Mammary epithelial cell (primary cell): ENCODE measurements at regions not wholly inside any gene's neighbourhood (a gene's known extent, or its start where the extent isn't known, plus 50 kb on each side); places are given as distances from the start of the nearest gene placed in this dataset.

Experiments
- EZH2 ChIP-seq: IDR thresholded peaks from 2 replicates; pipeline ENCODE4 v1.6.1; 2012; ENCODE audit warnings: low read length, inconsistent platforms, borderline replicate concordance
- TF ChIP-seq, protein P1 (sequence below), 2 donors: IDR thresholded peaks in 1 of 2; conservative IDR thresholded peaks in 1 of 2; 2 replicates each; pipeline ENCODE4 v1.5.1; 2011 to 2012; ENCODE audit warnings: inconsistent platforms in 2 of 2, low read length in 2 of 2, mild to moderate bottlenecking in 2 of 2, control low read depth in 1 of 2, low read depth in 1 of 2; ENCODE audit not compliant: insufficient read depth in 1 of 2; ENCODE audit errors: extremely low read depth in 1 of 2

DNA sequence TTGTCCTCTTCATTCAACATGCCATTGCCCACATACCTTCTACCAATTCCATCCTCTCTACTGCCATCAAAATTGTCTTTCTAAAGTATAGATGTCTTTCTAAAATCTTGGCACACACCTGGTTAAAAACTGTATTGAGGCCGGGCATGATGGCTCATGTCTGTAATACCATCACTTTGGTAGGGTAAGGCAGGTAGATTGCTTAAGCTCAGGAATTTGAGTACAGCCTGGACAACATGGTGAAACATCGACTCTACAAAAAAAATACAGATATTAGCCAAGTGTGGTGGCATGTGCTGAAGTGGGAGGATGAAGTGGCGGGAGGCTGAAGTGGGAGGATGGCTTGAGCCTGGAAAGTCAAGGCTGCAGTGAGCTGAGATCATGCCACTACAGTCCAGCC, 412.1 kb downstream of the TMEM38B start:
- TF ChIP-seq, protein P1, sequence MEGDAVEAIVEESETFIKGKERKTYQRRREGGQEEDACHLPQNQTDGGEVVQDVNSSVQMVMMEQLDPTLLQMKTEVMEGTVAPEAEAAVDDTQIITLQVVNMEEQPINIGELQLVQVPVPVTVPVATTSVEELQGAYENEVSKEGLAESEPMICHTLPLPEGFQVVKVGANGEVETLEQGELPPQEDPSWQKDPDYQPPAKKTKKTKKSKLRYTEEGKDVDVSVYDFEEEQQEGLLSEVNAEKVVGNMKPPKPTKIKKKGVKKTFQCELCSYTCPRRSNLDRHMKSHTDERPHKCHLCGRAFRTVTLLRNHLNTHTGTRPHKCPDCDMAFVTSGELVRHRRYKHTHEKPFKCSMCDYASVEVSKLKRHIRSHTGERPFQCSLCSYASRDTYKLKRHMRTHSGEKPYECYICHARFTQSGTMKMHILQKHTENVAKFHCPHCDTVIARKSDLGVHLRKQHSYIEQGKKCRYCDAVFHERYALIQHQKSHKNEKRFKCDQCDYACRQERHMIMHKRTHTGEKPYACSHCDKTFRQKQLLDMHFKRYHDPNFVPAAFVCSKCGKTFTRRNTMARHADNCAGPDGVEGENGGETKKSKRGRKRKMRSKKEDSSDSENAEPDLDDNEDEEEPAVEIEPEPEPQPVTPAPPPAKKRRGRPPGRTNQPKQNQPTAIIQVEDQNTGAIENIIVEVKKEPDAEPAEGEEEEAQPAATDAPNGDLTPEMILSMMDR (conservative IDR thresholded peaks at IDR 0.05 in 1 of 2, IDR thresholded peaks at IDR 0.05 in 1 of 2; ENCODE audit: extremely low read depth in 1 of 2, insufficient read depth in 1 of 2, low read depth in 1 of 2, low read length in 2 of 2), result no peak
- no peak for TF ChIP-seq EZH2
